IPS DF 4.7 (cell line): ENCODE measurements at regions not wholly inside any gene's neighbourhood (a gene's known extent, or its start where the extent isn't known, plus 50 kb on each side); places are given as distances from the start of the nearest gene placed in this dataset.
"Not testable (repeated sequence)": the region's sequence is repeated elsewhere in the genome, so short reads cannot be mapped to it uniquely, and the experiment has no call there.

Experiments used
- DNase-seq: peaks from one replicate; pipeline ENCODE4 v3.0.0-alpha.2; 2013; ENCODE audit warnings: low spot score; ENCODE audit errors: extremely low read depth

DNA sequence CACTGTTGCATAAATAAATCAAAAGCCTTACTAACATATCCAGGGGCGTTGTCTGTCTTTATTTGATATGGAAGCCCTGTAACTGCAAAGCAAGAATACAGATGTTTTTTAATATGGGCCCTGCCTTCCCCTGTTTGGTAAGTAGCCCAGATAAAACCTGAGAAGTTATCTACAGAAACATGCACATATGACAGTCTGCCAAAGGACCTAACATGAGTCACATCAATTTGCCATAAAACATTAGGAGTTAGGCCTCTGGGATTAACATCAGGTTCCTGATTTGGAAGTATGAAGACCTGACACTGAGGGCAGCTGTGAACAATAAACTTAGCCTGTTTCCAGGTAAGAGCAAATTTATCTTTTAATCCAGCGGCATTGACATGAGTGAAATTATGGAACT lies 1588.8 kb downstream of the REEP3 start:
- DNase-seq, result no peak

DNA sequence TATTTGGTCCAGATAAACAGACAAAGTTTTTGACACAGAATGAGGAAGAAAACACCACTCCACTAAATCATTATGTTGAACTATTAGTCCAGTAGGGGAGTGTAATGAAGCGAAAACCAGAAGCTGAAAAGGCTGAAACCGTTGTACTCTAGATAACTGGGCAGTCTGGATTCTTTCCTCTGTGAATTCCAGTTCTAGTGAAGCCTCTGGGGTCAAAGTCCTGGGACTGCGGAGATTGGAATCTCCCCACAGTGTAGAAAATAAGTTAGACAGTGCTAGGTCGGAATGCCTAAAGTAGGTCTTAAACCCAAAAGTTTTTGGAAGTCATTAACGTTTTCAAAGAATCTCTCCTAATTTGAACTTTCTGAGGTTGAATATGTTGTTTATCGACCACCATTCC lies 1589.9 kb downstream of the REEP3 start:
- not testable (repeated sequence) for DNase-seq

DNA sequence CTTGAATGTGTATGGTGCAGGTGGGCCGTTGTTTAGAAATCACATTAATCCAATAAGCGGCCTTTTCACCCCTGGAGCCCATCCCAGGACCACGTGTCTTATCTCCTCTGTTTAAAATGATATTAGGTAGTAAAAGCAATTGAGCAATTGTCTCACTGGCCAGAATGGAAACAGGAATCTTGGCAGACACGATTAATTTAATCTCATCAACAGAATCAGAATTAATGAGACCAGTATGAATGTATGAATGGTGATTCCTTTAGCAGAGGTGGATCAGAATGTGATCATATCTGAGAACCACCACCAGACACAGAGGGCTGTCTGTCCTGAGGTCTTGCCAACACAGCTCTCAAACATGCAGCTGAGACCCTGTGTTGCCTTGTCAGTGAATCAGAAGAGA lies 1591.4 kb downstream of the REEP3 start:
- no peak for DNase-seq

GRCh38 chr10:65123120-65123519 lies 1601.9 kb downstream of the REEP3 start:
- DNase-seq, result no peak

DNA sequence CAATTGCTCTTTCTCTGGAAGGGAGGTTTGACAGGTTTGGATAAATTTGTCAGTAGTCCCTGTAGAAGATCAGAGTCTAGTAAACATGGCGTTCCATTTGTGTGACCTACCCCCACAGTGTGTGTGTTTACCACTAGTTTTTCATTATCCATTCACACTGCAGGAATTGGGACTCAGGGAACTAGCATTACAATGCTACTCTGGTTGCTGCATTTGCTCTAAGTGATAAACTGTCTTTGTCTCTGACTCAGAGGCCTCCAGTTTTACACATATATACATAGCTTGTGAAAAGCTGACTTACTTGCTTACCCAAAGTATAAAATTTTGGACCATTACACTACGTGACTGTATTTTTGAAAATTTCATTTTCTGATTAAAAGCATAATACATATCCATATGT lies 1604.0 kb downstream of the REEP3 start:
- no peak for DNase-seq

GRCh38 chr10:65126288-65126687 lies 1605.1 kb downstream of the REEP3 start:
- no peak for DNase-seq

DNA sequence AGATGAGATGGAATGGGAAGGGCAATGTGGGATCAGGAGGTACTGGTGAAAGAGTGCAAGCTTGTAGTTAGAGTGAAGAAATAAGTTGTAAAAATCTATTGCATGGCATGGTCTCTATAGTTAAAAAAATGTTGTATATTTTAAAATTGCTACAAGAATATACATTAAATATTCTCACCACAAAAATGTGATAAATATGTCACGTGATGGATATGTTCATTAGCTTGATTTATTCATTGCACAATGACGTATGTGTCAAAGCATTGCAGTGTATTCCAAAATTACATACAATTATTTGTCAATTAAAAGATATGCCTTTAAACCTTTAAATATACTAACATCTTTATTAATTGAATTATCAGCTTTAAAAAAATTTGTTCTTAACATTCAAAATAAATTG lies 1607.1 kb downstream of the REEP3 start:
- no peak for DNase-seq

GRCh38 chr10:65130162-65130758 lies 1609.1 kb downstream of the REEP3 start:
- DNase-seq, result no peak

- DNase-seq, result no peak
Observed at GRCh38 chr10:65133652-65134051, 1612.5 kb downstream of the REEP3 start.

- no peak for DNase-seq
Observed at GRCh38 chr10:65135508-65135907, 1614.3 kb downstream of the REEP3 start.

DNA sequence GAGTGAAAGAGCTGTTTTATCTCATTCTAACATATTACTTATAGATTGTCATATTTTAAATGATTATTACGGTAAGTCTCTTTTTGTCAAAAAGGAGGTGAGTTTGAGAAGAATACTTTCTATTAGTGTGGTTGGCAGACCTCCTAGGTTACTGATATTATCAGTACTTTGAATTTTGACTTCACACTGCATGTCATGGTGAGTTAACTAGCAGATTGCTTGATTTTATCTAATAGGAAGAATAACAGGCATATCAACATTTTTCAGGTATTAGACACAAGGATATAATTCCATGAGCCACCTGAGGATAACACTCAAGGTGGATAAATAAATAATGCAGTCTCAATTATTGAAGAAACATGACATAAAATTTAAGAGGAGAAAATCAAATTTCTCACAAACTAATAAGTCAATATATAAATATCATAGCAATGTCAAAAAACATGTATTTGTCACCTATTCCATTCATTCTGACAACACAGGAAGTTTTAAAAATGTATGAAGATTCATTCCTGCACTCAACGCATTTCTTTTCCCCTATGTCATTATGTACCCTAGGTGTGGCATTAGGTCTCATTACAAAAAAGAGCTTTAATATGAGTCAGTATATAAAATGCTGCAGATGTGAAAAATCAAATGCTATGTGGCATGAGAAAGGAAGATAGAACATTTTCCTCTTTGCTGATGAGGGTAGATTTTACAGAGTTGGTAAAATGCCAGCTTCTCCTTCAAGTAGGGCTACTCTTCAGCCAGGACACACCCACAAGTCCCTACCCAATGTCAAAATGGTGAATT lies 1621.6 kb downstream of the REEP3 start:
- no peak for DNase-seq

DNA sequence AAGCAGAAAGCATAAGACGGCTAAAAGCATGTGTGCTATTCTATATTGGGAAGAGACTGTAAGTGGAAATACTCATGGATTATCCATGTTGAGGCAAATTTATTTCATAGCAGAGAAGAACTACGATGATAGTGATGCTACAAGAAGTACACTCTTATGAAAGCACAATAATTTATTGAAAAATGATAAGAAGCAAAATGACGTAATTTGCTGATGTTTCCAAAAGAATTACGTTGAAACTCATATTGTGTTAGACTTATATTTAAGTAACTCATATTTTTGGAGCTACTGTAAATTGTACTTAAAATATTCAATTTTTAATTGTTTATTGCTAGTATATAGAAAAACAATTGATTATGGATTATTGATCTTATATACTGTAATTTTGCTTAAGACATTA lies 1622.5 kb downstream of the REEP3 start:
- DNase-seq, result no peak

GRCh38 chr10:65149878-65150277 lies 1628.7 kb downstream of the REEP3 start:
- no peak for DNase-seq

DNA sequence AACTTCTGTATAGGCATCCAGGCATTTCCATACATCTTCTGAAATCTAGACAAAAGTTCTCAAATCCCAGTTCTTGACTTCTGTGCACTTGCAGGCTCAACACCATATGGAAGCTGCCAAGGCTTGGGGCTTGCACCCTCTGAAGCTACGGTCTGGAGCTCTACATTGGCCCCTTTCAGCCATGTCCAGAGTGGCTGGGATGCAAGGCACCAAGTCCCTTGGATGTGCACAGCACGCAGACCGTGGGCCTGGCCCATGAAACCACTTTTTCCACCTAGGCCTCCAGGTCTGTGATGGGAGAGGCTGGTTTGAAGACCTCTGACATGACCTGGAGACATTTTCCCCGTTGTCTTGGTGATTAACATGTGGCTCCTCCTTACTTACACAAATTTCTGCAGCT lies 1645.1 kb downstream of the REEP3 start:
- no peak for DNase-seq

- no peak for DNase-seq
Observed at GRCh38 chr10:65172249-65172648, 1651.0 kb downstream of the REEP3 start.

DNA sequence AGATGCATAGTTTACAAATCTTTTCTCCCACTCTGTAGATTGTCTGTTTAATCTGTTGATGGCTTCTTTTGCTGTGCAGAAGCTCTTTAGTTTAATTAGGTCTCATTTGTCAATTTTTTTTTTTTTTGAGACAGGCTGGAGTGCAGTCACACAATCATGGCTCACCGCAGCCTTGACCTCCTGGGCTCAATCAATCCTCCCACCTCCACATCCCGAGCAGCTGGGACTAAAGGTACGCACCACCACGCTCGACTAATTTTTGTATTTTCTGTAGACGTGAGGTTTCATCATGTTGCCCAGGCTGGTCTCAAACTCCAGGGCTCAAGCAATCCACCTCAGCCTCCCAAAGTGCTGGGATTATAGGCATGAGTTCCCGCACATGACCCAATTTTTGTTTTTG lies 1655.8 kb downstream of the REEP3 start:
- DNase-seq, result no peak

- DNase-seq, result no peak
Observed at GRCh38 chr10:65183236-65183635, 1662.0 kb downstream of the REEP3 start.

DNA sequence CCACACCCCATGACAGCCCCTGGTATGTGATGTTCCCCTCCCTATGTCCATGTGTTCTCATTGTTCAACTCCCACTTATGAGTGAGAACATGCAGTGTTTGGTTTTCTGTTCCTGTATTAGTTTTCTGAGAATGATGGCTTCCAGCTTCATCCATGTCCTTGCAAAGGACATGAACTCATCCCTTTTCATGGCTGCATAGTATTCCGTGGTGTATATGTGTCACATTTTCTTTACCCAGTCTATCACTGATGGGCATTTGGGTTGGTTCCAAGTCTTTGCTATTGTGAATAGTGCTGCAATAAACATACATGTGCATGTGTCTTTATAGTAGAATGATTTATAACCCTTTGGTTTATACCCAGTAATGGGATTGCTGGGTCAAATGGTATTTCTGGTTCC lies 1665.5 kb downstream of the REEP3 start:
- not testable (repeated sequence) for DNase-seq

GRCh38 chr10:65194126-65194525 lies 1672.9 kb downstream of the REEP3 start:
- DNase-seq, result no peak

DNA sequence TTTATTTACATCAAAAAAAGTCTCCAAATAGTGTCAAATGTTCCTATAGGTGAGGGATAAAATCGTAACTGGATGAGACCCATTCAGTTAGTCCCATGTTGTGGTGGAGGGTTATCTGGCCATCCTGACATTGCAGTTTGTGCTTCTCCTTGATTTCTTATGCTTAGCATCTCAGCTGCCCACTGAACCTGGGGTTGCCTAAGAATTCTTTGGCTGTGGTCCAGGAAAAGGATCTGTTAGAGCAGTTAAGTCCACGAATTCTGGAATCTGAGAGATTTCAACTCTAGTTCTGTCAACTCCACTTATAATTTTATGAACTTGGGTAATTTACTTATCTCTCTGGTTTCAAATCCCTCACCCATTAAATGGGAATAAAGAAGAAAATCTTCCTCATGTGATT lies 1673.4 kb downstream of the REEP3 start:
- no peak for DNase-seq

- no peak for DNase-seq
Observed at GRCh38 chr10:65196111-65196510, 1674.9 kb downstream of the REEP3 start.

GRCh38 chr10:65197935-65198334 lies 1676.7 kb downstream of the REEP3 start:
- no peak for DNase-seq

DNA sequence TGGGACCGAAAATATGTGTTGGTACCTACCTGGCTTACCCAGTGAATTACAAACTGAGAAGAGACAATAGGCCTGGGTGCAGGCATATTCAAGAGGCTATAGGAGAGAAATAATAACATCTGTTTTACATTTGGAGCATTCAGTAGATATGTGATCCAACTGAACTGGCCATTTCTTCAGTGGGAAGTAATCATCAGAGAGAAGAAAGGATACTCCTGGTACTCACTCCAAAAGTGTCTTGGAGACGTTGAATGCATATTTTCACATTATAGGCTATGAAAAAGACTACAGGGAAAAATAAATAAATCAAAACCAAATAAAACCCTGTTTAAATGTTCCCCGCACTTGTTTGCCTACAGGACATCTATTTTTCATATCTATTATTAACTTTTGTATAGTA lies 1680.3 kb downstream of the REEP3 start:
- DNase-seq, result no peak
